ENCODE measurements at regions not wholly inside any gene's neighbourhood (a gene's known extent, or its start where the extent isn't known, plus 50 kb on each side); places are given as distances from the start of the nearest gene placed in this dataset.

- H3K4me3 ChIP-seq: no peak overlapping the region
- H3K9me3 ChIP-seq: no peaks in the 10 kb centered on the region
- DNase-seq (no peak), ATAC-seq (no peak)
- no peaks in the 10 kb centered on the region for H3K36me3 ChIP-seq
- no peaks in the 10 kb centered on the region for H3K4me1 ChIP-seq
- no peak overlapping the region for H3K27ac ChIP-seq
- intact Hi-C loops (cut with DNase I): no loop called here
- TF ChIP-seq CTCF (IDR thresholded peaks at IDR 0.05): no peak
- H3K27me3 ChIP-seq (ENCODE audit: low read depth): no peaks in the 10 kb centered on the region
Observed at GRCh38 chr11:70865356-70865755, 387.0 kb downstream of the SHANK2 start.

DNA sequence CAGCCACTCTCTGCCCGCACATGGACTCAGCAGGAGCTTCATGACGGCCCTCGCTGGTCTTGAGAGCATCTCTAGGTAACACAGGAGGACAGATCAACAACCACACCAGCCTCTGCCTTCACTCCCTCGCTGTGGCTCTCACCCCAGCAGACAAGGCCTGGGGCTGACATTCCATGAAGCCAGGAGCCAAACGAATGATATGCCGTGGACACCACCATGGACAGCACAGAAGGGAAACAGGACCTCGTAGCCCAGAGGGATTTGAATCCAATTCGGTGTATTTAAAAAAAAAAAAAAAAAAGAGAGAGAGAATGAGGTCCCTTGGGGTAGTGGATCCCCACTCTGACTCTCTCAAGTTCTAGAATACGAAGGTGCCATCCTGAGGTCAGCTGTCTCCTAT, 385.5 kb downstream of the SHANK2 start:
- no peaks in the 10 kb centered on the region for H3K9me3 ChIP-seq
- H3K4me1 ChIP-seq: no peaks in the 10 kb centered on the region
- intact Hi-C loops (cut with DNase I): no loop called here
- H3K27ac ChIP-seq: no peak overlapping the region
- H3K27me3 ChIP-seq (ENCODE audit: low read depth): no peaks in the 10 kb centered on the region
- TF ChIP-seq CTCF (IDR thresholded peaks at IDR 0.05): no peak
- no peak for ATAC-seq
- no peak overlapping the region for H3K4me3 ChIP-seq
- no peak for DNase-seq
- no peaks in the 10 kb centered on the region for H3K36me3 ChIP-seq

- TF ChIP-seq CTCF (IDR thresholded peaks at IDR 0.05): no peak
- Histone ChIP-seq H3K4me1 (no peaks in the 10 kb centered on the region), H3K9me3 (no peaks in the 10 kb centered on the region), H3K27ac (no peak overlapping the region), H3K27me3 (ENCODE audit: low read depth) (no peaks in the 10 kb centered on the region), H3K36me3 (no peaks in the 10 kb centered on the region), H3K4me3 (no peak overlapping the region)
- ATAC-seq: no peak
- no peak for DNase-seq
- intact Hi-C loops (cut with DNase I): no loop called here
Observed at GRCh38 chr11:70867281-70868047, 384.9 kb downstream of the SHANK2 start.

- Histone ChIP-seq H3K27ac (no peak overlapping the region), H3K36me3 (no peaks in the 10 kb centered on the region), H3K4me1 (no peaks in the 10 kb centered on the region), H3K9me3 (no peaks in the 10 kb centered on the region), H3K4me3 (no peak overlapping the region), H3K27me3 (ENCODE audit: low read depth) (no peaks in the 10 kb centered on the region)
- no peak for DNase-seq
- no peak for TF ChIP-seq CTCF (IDR thresholded peaks at IDR 0.05)
- ATAC-seq: no peak
- intact Hi-C loops (cut with DNase I): no loop called here
Observed at GRCh38 chr11:70868341-70868885, 384.0 kb downstream of the SHANK2 start.

DNA sequence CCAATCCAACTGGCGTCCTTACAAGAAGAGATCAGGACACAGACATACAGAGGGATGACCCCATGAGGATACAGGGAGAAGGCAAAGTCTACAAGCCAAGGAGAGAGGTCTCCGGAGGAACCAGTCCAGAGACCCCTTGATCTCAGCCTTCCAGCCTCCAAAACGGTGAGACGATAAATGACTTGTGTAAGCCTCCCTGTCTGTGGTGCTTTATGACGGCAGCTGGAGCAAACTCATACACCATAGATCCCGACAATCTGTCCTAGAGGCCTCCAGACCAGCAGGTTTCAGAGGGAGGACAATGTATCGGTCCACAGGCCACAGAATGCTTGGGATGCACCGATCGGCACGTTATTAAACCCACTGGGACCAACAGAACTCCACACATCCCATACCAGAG, 383.3 kb downstream of the SHANK2 start:
- Histone ChIP-seq H3K27ac (no peak overlapping the region), H3K36me3 (no peaks in the 10 kb centered on the region), H3K4me3 (no peak overlapping the region), H3K9me3 (no peaks in the 10 kb centered on the region), H3K27me3 (ENCODE audit: low read depth) (no peaks in the 10 kb centered on the region), H3K4me1 (no peaks in the 10 kb centered on the region)
- intact Hi-C loops (cut with DNase I): no loop called here
- DNase-seq: no peak
- ATAC-seq: no peak
- no peak for TF ChIP-seq CTCF (IDR thresholded peaks at IDR 0.05)

Measured in lower lobe of right lung (tissue), 2 donors.